Fibroblast of skin of abdomen (primary cell): ENCODE measurements at regions not wholly inside any gene's neighbourhood (a gene's known extent, or its start where the extent isn't known, plus 50 kb on each side); places are given as distances from the start of the nearest gene placed in this dataset.
"Not testable (repeated sequence)": the region's sequence is repeated elsewhere in the genome, so short reads cannot be mapped to it uniquely, and the experiment has no call there.

Experiments
- DNase-seq: peaks from one replicate; pipeline ENCODE4 v3.0.0-alpha.2; 2013

- no peak for DNase-seq
These were observed 88.8 kb upstream of the HES1 start for GRCh38 chr3:194046995-194047645.

GRCh38 chr3:194049394-194049793 is 86.6 kb upstream of the HES1 start:
- no peak for DNase-seq

DNA sequence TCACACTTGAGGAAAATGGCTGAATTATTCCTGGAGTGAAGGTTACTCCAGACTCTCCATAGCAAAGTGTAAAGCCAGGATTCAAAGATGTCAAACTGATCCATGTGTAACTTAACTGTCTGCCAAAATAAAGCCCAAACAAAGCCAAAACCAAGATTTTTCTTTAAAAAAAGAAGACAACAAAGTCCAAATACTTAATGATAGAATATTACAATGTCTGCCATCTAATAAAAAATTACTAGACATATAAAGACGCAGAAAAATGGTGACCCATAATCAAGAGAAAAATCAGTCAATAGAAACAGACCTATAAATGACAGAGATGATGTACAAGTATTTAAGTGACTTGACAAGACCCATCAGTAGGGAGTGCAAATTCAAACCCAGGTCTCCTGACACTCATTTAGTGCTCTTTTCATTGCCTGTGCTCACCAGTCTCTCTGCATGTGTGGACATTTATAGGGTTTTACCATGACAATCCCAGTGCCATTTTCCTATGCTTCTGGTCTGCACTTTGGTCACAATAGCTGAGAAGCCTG is 85.1 kb upstream of the HES1 start:
- DNase-seq, result no peak

DNA sequence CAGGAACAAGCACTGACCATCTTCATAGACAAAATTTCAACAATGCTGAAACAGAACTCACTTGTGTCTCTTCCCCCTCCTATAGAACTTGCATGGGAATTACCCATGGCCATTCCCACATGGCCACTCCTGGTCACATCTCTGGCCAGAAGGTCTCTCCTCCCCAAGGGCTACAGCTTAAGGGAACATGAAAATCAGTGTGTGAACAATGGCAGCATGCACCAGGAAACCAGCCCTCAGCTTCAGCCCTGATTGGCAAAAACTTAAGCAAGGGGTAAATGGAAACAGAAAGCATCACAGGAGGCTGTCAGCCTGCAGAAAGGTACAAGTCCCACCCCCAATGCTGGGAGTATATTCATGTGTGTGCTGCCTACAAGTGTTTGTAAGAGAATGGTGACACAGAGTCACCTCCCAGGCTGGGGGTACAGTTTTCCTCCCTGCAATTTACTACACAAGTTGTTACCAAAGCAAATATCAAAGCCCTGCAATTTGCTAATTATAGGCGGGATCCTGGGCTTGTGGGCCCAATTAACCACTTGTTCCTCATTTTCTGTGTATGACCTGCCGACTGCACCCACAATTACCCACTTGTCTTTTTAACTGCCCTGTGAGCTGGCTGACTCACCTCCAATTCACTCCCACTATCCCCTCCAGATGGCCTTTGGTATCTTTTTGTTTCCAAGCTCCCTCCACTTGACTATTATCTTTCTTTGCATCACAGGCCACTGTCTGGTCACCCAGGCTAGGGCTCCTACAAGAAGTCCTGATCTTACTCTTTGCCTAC is 84.4 kb upstream of the HES1 start:
- no peak for DNase-seq

- DNase-seq, result no peak
These were observed 82.8 kb upstream of the HES1 start for GRCh38 chr3:194053136-194053535.

DNA sequence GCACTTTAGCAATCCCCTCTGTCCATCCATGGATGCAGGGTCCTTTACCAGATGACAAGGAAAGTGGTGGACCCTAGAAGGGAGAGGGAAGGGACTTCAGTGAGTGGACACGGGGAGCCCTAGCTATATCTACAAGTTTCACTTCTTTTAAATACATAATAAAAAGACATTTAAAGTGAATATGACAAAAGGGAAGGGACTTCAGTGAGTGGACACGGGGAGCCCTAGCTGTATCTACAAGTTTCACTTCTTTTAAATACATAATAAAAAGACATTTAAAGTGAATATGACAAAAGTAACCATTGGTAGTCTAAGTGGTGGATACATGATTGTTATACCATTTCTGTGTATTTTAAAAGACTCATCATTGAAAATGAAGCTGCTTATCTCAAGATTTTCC is 81.9 kb upstream of the HES1 start:
- DNase-seq, result no peak

GRCh38 chr3:194054540-194054939 is 81.4 kb upstream of the HES1 start:
- no peak for DNase-seq

DNA sequence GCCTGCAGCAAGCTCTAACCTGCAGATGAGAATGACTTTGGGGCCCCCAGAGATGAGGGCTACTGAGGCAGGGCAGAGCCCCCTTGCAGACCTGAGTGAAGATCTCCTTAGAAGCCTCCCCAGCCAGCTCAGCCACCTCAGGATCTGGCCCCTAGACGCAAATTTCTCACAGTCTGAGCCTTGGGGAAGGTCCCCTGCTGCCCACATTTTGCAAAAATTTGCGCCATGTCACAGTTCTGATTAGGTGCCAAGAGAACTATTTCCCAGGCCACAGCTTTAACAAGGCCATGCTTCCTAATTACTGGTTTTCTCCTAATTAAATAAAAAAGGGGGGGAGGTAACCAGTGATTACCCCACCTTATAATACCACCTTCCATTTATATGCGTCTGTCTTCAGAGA is 81.0 kb upstream of the HES1 start:
- DNase-seq, result no peak

DNA sequence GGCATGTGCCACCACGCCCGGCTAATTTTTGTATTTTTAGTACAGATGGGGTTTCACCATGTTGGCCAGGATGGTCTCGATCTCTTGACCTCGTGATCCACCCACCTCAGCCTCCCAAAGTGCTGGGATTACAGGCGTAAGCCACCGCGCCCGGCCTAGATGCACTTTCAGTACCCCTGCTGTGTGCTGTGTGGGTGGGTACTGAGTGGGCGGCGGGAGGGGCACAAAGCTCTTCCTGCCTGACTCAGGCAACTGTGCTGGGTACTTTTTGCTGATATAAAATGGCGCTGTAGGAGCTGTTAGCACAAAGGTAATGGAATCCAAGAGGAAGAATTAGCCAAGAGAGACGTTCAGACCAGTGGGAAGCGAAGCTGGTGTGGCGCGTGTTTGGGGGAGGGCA is 79.6 kb upstream of the HES1 start:
- DNase-seq, result not testable (repeated sequence)

- no peak for DNase-seq
These were observed 79.1 kb upstream of the HES1 start for GRCh38 chr3:194056731-194057415.

DNA sequence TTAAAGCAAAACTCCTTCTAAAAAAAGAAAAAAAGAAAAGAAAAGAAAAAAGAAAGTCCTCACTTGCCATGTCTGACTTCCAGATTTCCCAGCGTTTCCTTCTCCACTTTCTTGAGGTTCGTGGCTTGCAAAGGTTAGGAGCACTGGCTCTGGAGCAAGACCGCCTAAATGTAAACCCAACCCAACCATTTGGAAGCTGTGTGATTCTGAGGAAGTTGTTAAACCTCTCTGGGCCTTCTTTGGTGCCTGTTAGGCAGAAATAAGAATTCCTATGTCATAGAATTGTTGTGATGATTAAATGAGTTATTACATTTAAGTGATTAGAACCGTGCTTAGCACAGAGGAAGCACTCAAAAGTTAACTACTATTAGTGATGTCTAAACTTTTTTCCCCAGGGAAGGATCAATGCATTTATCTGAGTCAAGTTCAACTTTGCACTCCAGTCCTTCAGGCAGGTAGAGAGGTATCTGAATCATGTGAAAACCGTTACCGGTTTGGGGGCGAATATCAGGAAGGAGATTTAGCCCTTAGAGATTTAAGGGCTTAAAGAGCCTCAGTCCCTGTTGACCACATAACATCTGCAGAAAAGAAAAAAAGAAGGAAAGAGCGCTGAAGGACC is 78.3 kb upstream of the HES1 start:
- DNase-seq, result no peak

GRCh38 chr3:194058189-194058571 is 77.8 kb upstream of the HES1 start:
- DNase-seq, result peak; percentile 75

GRCh38 chr3:194058753-194059152 is 77.2 kb upstream of the HES1 start:
- DNase-seq, result no peak

DNA sequence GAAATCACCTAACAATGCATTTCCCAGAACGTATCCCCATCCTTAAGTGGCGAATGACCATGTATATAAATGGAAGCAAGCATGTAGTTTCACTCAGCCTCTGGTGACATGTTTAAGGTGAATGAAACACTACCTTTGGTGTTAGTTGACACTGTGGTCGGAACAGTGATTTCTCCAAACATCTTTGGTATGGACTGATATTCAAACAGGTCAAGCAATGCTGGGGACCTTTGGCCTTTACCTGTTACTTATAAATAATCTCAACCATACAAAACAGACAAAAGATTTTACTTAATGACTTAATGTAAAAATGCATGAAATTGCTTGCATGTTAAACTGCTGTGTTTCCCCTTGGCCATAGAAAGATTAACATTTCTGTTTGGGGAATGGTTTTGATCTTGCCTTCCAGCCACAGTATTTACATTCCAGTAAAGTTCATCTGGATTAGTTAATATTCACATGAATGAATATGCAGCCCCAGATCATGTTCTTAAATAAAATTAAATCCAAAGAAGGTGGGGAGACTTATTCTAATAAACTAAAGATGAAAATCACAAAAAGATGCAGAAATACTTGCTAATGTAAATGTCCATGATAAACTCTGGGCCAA is 74.4 kb upstream of the HES1 start:
- peak; percentile 39 for DNase-seq

DNA sequence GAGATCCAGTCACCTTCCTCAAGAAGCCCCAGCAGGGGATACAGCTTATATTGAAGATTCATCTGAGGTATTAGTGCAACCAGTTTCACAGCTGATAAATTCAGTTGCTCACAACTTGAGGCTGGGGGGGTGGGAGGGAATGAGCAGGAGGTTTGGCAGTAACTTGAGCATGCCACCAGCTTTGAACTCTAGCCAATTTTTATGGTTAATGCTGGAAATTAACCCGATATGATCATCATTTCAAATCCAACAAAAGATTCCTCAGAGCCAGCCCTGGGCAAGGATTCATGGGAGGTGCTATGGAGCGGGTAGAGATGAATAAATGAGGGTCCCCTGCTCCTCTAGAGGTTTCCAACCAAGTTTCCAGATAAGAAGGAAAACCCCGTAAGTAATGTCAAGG is 73.1 kb upstream of the HES1 start:
- DNase-seq, result no peak

DNA sequence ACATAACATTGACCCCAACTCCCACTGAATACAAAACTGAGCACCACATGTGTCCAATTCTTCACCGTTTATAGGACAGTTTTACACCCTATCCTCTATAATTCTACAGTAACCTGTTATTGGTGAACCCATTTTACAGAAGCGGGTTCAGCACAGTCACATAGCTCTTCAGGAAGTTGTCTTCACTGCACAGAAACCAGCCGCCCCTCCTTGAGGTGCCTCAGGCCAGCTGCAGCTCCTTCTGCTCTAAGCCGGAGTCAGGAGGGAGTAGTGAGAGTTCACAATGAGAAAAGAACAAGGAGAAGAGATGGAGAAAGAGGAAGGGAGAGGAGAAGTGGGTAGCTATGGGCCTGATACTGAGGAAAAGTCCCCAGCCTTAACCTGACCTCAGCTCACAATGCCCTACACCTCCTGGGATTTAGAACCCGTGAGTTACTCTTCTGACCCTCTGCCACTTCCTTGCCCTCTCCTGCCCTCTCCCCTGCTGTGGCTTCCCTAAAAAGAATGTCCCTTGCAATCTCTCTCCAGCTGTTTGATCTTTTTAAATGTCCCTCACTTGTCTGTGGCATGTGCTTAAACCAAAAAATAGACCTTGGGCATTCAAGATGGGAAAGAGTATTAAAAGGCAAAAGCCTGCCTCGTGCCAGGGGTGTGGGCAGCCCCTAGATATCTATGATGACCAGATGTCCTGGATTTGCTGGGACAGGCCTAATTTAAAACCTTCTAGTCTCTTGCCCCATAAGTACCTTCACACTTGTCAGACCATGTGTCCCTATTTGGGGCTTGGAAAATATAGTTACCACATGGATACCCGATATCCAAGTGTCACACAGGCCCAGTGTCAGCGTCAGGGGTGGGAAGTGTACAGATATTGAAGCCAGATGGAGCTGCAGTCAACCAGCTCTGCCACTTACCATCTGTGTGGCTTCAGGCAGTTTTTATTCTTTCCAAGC is 71.3 kb upstream of the HES1 start:
- no peak for DNase-seq

DNA sequence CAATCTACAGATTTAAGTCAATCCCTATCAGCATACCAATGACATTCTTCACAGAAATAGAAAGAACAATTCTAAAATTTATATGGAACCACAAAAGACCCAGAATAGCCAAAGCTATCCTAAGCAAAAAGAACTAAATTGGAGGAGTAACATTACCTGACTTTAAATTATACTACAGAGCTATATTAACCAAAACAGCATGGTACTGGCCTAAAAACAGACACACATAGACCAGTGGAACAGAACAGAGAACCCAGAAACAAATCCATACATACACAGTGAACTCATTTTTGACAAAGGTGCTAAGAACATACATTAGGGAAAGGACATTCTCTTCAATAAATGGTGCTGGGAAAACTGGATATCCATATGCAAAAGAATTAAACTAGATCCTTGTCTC is 68.6 kb upstream of the HES1 start:
- not testable (repeated sequence) for DNase-seq

DNA sequence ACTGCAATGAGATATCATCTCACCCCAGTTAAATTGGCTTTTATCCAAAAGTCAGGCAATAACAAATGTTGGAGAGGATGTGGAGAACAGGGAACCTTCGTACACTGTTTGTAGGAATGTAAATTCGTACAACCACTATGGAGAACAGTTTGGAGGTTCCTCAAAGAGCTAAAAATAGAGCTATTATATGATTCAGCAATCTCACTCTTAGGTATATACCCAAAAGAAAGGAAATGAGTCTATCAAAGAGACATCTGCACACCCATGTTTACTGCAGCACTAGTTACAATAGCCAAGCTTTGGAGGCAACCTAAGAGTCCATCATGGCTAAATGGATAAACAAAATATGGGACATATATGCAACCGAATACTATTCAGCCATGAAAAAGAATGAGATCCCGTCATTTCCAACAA is 68.0 kb upstream of the HES1 start:
- no peak for DNase-seq

DNA sequence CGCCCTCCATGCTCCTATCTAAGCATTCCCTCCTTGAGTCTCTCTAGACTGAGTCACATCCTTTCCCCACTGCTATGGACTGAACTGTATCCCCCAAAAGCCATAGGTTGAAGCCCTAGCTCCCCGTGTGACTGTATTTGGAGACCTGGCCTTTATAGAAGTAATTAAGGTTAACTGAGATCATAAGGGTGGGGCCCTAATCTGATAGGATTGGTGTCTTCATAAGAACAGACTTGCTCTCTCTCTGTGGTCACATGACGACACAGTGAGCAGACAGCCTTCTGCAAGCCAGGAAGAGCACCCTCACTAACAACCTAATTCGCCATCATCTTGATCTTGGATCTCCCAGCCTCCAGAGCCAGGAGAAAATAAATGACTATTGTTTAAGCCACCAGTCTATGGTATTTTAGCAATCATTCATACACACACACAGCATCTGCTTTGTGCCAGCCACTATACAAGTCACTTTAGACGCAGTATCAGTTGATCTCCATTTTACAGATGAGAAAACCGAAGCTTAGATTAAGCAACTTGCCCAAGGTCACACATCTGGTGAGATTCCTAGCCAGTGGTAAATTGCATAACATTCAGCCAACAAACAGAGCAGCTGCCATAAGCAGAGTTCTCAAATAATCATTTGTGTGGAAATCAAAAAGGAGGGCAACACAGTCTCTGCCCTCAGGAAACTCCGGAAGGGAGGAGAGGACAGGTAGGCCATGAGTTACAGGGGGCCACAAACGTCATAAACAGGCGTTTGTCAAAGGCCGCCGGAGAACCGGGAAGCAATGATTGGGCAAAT is 66.3 kb upstream of the HES1 start:
- DNase-seq, result no peak

GRCh38 chr3:194070220-194070633 is 65.7 kb upstream of the HES1 start:
- DNase-seq, result no peak
